RWPE2 (cell line): ENCODE measurements at regions not wholly inside any gene's neighbourhood (a gene's known extent, or its start where the extent isn't known, plus 50 kb on each side); places are given as distances from the start of the nearest gene placed in this dataset.

Experiments used
- ATAC-seq: fragments of 200-7000 bp; cut with Tn5 transposase; 3 replicates; pipeline ENCODE4 v1.9.1; 2021; ENCODE audit warnings: low read depth
- DNase-seq: peaks from one replicate; pipeline ENCODE4 v3.0.0-alpha.2; 2020; ENCODE audit warnings: low spot score
- H3K27ac ChIP-seq: fragments of 450-650 bp; 2 replicates; pipeline ENCODE4 v1.5.1; 2017; ENCODE audit warnings: mild to moderate bottlenecking; ENCODE audit not compliant: poor library complexity, severe bottlenecking
- H3K27me3 ChIP-seq: fragments of 250-450 bp; sonication (Bioruptor Pico); 2 replicates; pipeline ENCODE4 v1.5.1; 2021; ENCODE audit warnings: mild to moderate bottlenecking, moderate library complexity; ENCODE audit not compliant: insufficient read depth, poor library complexity, severe bottlenecking
- H3K36me3 ChIP-seq: fragments of 250-450 bp; sonication (Bioruptor Pico); 2 replicates; pipeline ENCODE4 v1.5.1; 2020; ENCODE audit warnings: low read depth, mild to moderate bottlenecking, moderate library complexity
- H3K4me1 ChIP-seq: fragments of 250-450 bp; sonication (Bioruptor Pico); 2 replicates; pipeline ENCODE4 v1.5.1; 2021; ENCODE audit warnings: mild to moderate bottlenecking, moderate library complexity; ENCODE audit not compliant: insufficient read depth, poor library complexity, severe bottlenecking
- H3K4me3 ChIP-seq: fragments of 250-450 bp; sonication (Bioruptor Pico); 2 replicates; pipeline ENCODE4 v1.5.1; 2021; ENCODE audit warnings: mild to moderate bottlenecking, moderate library complexity; ENCODE audit not compliant: severe bottlenecking
- H3K9me3 ChIP-seq: fragments of 250-450 bp; sonication (Bioruptor Pico); 2 replicates; pipeline ENCODE4 v1.5.1; 2021; ENCODE audit warnings: mild to moderate bottlenecking, moderate library complexity; ENCODE audit not compliant: severe bottlenecking
- TF ChIP-seq, protein P1 (sequence below): fragments of 450-650 bp; IDR thresholded peaks from one replicate; pipeline ENCODE4 v1.5.1; 2017; ENCODE audit warnings: mild to moderate bottlenecking, moderate library complexity; ENCODE audit not compliant: poor library complexity, severe bottlenecking

DNA sequence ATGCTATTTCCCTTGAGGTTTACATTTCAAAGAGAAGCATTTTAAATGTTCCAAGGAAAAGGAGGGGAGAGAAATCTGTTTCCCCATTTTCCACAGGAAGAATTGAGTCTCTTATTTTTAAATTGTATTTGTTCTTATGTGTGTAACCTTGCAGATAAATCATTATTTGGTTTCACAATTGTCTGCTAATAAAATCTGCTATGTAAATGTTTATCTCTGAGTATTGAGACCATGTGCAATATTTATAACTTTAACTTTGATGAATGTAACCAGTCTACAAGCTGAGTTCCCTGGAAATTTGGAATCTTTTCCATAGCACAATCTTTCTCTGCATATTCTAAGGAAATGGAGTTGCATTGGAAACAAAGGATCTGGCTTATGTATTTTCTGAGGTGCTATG, 209.6 kb downstream of the PTBP2 start:
- Histone ChIP-seq H3K4me1 (no peaks in the 10 kb centered on the region), H3K36me3 (no peaks in the 10 kb centered on the region), H3K4me3 (no peak overlapping the region), H3K27me3 (no peaks in the 10 kb centered on the region), H3K27ac (no peak overlapping the region), H3K9me3 (no peaks in the 10 kb centered on the region)
- DNase-seq, result no peak
- ATAC-seq, result no peak
- TF ChIP-seq, protein P1, sequence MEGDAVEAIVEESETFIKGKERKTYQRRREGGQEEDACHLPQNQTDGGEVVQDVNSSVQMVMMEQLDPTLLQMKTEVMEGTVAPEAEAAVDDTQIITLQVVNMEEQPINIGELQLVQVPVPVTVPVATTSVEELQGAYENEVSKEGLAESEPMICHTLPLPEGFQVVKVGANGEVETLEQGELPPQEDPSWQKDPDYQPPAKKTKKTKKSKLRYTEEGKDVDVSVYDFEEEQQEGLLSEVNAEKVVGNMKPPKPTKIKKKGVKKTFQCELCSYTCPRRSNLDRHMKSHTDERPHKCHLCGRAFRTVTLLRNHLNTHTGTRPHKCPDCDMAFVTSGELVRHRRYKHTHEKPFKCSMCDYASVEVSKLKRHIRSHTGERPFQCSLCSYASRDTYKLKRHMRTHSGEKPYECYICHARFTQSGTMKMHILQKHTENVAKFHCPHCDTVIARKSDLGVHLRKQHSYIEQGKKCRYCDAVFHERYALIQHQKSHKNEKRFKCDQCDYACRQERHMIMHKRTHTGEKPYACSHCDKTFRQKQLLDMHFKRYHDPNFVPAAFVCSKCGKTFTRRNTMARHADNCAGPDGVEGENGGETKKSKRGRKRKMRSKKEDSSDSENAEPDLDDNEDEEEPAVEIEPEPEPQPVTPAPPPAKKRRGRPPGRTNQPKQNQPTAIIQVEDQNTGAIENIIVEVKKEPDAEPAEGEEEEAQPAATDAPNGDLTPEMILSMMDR, result no peak

DNA sequence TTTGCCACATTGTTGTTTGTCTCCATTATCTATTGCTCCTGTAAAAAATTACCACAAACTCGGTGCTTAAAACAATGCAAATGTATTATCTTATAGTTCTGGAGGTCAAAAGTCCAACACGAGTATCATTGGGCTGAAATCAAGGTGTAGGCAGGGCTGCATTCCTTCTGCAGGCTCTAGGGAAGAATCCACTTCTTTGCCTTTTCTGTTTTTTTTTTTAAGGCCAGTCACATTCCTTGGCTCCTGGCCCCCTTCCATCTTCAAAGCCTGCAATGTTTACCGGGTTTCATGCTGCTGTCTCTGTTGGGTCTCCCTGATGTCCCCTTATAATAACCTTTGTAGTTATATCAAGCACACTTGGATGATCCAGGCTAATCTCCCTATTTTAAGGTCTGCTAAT, 212.7 kb downstream of the PTBP2 start:
- DNase-seq, result no peak
- H3K27ac ChIP-seq, result no peak overlapping the region
- H3K4me3 ChIP-seq, result no peak overlapping the region
- no peaks in the 10 kb centered on the region for H3K4me1 ChIP-seq
- H3K27me3 ChIP-seq, result no peaks in the 10 kb centered on the region
- H3K36me3 ChIP-seq, result no peaks in the 10 kb centered on the region
- no peaks in the 10 kb centered on the region for H3K9me3 ChIP-seq
- TF ChIP-seq, protein P1, result no peak
- no peak for ATAC-seq

DNA sequence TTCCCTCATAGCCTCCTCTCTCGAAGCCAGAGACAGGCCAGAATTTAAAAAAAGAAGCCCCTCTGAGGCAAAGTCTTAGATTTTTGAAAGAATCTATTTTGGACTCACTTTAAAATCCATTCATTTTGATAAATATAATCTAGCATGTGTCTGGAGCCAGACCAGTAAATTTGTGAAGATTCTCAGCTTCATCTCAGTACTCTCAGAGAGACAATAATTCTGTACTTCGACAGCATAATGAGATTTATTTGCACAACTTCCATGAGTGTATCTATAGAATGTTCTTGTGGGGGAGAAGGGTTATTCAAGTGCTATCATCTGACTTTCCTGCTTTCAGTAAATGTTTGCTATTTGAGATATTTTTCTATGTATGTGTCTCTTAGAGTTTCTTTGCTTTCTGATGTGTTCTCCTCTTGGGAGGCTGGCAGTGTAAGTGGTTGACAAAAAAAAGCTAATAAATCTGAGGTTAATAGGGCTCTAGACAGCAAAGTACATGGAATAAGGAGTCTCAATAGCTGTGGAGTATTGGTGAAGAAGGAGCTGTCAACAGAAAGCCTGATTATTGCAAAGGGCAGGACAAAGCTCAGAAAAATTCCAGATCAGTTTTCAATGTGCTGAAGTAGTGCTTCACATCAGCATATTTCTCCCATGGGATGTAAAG, 223.0 kb downstream of the PTBP2 start:
- DNase-seq (no peak), ATAC-seq (no peak)
- Histone ChIP-seq H3K36me3 (no peaks in the 10 kb centered on the region), H3K4me1 (no peaks in the 10 kb centered on the region), H3K27ac (no peak overlapping the region), H3K4me3 (no peak overlapping the region), H3K27me3 (no peaks in the 10 kb centered on the region), H3K9me3 (no peaks in the 10 kb centered on the region)
- TF ChIP-seq, protein P1, result no peak

DNA sequence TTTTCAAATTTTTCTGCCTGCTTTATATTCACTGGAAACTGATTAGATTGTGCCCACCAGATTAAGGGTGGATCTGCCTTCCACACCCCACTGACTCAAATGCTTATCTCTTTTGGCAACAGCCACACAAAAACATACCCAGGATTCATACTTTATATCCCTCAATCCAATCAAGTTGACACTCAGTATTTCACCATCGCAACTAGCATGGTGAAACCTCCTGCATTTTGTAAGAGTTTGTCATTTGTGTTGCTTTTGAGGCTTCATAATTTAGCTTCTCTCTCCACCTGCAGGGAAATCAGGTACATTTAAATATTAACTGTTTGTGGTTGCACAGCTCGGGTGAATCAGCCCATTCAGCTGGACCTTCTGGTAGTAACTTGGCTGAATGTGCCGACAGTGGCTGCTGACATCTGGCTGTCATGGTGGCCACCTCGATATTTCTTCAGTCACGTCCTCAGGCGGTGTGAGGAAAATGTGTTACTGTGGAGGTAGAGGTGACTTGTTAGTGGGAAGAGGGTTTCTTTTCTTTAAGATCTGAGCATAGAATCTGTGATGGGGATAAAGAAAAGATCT, 224.0 kb downstream of the PTBP2 start:
- no peaks in the 10 kb centered on the region for H3K4me1 ChIP-seq
- H3K27ac ChIP-seq, result no peak overlapping the region
- DNase-seq (no peak), ATAC-seq (no peak)
- H3K27me3 ChIP-seq, result no peaks in the 10 kb centered on the region
- TF ChIP-seq, protein P1, result no peak
- H3K9me3 ChIP-seq, result no peaks in the 10 kb centered on the region
- H3K4me3 ChIP-seq, result no peak overlapping the region
- H3K36me3 ChIP-seq, result no peaks in the 10 kb centered on the region
